AG20443 (cell line): ENCODE measurements at regions not wholly inside any gene's neighbourhood (a gene's known extent, or its start where the extent isn't known, plus 50 kb on each side); places are given as distances from the start of the nearest gene placed in this dataset.

Experiments
- DNase-seq: peaks from one replicate; pipeline ENCODE4 v3.0.0; 2012; ENCODE audit warnings: low spot score, mixed read lengths

DNA sequence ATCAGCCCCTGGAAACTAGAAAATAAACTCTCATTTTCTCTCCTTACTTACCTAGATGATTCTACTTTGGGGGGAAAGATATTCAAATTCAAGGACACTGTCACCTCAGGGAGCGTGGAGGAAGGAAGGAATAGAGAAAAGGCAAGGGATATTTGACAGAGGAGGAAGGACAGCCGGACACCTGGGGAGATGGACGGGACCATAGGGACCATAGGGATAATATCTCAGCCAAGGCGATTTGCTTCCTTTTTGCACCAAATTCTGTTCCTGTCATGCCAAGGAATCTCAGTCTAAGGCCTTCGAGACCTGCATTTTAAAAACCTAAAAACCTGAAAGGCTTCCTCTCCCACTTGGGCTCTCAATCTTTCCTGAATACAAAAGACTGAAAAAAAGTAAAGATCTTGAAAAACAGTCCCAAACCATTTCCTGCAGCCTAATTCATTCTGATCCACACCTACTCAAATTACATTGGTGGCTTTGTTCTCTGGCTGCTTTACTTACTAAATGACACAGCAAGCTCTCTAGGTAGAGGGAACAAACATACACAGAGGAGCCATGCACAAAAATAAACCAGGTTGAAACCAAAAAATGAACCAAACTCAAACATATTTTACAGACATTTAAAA is 73.9 kb upstream of the SLC24A5 start:
- DNase-seq = no peak

- DNase-seq = no peak
These were observed 71.1 kb upstream of the SLC24A5 start for GRCh38 chr15:48049736-48050135.

- no peak for DNase-seq
These were observed 67.8 kb upstream of the SLC24A5 start for GRCh38 chr15:48052946-48053345.

- no peak for DNase-seq
These were observed 62.4 kb upstream of the SLC24A5 start for GRCh38 chr15:48058371-48058770.

DNA sequence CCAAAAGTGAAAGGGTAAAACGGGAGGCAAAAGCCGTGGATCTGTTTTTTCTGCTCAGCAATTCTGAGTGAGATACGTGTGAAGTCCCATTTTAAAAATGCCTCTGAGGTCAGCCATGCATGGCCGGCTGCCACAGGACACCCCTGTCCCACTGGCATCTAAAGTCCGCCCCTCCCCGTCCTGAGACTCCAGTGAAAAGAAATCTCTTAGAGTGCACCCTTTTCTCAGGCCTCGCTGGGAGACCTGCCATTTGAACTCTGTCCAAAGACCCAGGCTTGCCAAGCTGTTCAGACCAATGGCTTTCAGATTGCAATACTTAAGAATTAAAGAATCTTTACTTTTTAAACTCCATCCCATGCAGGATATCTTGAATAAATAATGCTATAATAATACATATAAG is 61.0 kb upstream of the SLC24A5 start:
- peak; percentile 13 for DNase-seq

GRCh38 chr15:48060396-48060795 is 60.4 kb upstream of the SLC24A5 start:
- no peak for DNase-seq

DNA sequence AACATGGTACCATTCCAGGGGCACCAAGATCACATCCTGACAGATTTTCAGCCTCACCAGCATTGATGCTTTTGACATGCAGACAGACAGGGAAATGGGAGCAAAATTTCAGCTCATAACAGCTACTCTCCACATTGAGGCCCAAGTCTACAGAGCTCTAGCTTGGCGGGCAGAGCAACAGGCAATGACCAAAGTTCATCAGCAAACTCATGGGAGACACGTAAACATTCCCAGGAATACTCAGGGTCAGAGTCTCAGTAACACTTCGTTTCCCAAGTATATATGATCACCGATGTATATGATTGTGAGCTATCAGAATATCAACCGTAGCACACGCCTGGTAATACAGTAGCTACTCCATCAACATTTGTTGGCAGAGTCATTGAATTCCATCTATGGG is 59.2 kb upstream of the SLC24A5 start:
- DNase-seq = no peak

GRCh38 chr15:48062148-48062872 is 58.5 kb upstream of the SLC24A5 start:
- DNase-seq = no peak

DNA sequence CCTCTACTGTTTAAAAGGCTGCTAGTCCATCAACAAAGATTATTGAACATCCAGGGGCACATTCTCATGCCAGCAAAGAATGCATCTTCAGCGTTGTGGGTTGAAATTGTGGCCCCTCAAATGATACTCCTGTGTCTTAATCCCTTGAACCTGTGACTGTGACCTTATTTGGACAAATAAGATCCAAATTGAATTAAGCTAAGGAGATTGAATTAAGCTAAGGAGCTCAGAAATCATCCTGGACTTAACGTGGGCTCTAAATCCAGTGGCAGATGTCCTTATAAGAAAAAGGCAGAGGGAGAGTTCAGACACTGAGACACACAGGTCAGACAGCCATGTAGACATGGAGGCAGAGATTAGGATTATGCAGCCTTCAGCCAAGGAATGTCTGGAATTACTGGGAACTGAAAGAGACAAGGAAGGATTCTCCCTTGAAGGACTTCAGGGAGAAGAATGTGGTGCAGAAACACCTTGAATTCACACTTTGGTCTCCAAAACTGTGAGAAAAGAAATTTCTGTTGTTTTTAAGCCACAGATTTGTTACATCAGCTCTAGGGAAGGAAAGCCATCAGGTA is 57.3 kb upstream of the SLC24A5 start:
- no peak for DNase-seq

DNA sequence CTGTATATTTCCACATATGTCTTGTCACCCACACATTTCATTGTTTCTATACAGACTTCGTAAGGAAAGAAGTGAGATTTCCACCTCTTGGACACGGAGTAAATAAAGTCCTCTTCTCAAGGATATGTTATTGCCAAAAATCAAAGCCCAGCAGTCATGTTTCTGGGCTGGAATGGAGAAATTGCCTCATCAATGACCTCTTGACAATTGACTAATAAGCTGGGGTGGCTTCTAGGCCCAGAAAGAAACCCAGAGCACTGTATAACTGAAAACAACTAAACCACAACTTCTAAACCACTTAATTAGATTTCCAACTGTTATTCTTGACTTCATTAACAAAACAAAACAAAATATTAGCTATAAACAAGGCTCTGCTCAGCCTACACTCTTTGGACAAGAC is 56.4 kb upstream of the SLC24A5 start:
- DNase-seq = no peak

DNA sequence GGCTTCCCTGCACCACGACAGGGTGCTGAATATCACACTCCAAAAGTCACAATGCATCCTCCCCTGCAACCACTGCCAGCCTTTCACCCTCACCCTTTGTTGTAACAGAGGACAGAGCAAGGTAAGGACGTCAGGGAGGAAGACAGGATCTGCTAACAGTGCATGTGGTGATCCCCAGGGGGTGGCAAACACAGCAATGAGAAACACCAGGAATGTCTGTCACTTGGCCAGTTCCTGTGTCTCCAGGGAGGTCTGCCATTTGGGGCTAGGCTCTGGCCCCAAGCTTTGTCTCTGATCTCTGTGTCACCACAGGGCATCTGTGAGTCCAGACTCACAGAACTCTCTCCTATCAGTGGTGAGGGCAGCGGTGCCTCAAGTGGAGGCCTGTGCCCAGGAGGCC is 54.3 kb upstream of the SLC24A5 start:
- no peak for DNase-seq
